HG02759 (cell line): ENCODE measurements at regions not wholly inside any gene's neighbourhood (a gene's known extent, or its start where the extent isn't known, plus 50 kb on each side); places are given as distances from the start of the nearest gene placed in this dataset.
"Not testable (repeated sequence)": the region's sequence is repeated elsewhere in the genome, so short reads cannot be mapped to it uniquely, and the experiment has no call there.

Experiments
- ATAC-seq: cut with Tn5 transposase; IDR thresholded peaks from one replicate; pipeline ENCODE4 v1.9.1; 2021; ENCODE audit warnings: mild to moderate bottlenecking, moderate library complexity; ENCODE audit not compliant: unreplicated experiment

DNA sequence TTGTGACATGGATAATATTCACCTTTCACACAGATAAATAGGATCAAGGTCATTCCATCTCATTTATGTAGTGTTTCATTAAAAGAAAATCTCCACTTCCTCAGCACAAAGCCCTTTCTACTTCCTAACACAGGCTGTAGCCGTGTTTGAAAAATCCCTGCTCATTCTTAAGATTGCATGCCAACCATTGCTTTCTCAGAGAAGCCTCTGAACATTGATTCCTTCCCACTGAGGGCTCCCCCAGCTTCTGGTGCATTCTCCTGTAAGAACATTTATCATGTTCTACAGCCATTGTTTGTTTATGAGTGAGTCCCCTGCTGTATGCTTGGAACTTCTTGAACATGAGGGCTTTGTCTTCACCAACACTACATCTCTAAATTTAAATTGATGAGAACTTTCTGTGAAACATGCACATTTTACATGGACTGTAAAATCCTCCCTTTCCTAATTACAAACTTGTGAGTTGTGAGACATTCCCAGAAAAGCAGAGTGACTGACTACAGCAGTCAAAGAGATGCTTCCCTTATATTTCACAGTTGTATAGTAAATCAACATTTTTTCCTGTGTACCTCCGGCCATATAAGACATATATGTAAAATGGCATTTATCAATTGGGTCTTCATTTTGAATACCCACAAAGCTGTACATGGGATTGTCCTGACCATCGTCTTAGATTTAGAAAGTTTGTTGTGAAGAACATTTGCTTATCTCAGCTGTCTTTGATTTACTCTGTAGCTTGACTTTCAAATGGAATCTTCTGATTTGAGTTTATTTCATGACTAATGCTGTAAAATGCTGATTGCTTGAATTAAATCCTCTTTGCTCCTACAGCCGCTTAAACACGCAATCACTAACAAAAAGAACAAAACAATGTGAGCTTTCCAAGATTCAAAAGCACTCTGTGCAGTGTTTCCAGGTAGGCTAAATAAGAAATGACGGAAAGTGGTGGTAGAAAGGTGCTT lies 600.5 kb upstream of the SLIT2 start:
- no peak for ATAC-seq

GRCh38 chr4:19645589-19645988 lies 606.1 kb upstream of the SLIT2 start:
- ATAC-seq = no peak

DNA sequence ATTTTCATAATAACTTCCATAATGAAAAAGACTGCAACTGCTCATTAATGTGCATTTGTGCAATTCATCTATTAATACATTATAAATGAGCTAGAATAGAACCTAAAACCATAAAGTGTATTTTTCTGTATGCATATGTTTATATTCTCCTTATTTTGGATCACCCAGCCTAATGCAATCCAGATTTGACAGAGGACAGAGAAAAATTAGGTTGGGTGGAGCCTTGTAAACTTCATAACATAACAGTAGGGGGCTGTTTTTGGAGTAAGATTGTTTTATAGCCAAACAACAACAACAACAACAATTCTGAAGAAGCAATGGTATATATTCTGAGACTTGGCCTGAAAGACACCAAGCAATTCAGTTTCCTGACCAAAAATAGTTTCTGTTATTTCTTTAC lies 615.3 kb upstream of the SLIT2 start:
- no peak for ATAC-seq

GRCh38 chr4:19631814-19632213 lies 619.9 kb upstream of the SLIT2 start:
- no peak for ATAC-seq

GRCh38 chr4:19623866-19624265 lies 627.8 kb upstream of the SLIT2 start:
- ATAC-seq = no peak

DNA sequence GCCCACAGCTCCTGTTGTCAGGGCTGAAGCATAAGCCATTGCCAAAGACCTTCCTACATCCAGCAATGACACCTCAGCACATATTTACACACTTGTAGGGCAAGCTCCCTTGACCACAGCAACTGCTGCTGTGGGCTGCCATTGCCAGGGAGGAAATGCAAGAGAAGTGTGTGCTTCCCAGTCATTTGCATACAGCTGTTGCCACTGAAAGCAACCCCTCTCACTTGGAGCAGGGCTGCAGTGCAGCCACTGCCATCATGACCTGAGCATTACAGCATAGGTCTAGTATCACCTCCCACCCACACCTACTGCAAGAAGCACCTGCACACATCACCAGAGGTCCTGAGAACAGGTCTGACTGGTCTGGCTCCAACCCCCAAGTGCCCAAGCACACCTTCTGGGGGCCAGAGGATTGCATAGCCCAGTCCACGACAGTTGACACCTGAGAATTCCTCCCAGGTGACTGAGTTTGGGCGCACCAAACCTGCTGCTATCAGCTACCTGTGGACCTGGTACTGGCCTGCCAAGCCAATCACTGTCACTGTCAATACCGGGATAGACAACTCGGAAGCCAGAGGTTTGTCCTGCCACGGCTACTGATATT lies 636.5 kb upstream of the SLIT2 start:
- ATAC-seq = no peak

DNA sequence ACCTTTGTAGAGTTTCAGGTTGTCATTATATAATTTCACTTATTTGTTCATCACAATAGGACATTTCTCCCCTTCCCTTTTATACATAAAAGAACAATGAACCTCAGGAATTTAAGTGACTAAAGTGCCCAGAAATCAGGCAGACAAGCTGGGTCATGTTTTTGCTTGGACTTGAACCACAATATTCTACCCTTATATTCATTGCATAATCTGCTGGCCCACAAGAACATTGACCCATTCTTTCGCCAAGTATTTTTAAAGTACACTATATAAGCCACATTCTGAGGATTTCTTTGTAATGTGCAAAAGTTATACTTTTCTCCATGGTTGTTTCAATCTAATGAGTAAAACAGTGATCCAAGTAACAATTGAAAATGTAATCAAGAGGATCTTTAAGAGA lies 637.5 kb upstream of the SLIT2 start:
- ATAC-seq = no peak

DNA sequence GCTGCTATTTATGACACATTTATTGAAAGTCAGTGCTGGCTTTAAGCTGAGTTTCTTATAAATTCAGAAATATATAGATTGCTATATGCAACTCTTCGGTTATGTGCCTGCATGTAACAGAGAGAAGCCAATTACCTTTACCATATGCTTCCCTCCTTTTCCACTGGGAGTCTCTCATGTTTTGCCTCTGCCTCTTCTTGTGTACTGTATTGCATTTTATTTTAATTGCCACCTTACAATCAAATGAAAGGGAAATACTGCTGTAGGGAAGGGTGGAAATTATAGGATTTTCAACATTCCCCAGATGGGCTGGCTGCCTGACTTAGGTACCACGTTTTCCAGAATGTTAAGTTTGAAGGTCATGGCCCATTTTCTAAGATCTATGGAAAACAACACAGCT lies 655.4 kb upstream of the SLIT2 start:
- ATAC-seq = no peak

DNA sequence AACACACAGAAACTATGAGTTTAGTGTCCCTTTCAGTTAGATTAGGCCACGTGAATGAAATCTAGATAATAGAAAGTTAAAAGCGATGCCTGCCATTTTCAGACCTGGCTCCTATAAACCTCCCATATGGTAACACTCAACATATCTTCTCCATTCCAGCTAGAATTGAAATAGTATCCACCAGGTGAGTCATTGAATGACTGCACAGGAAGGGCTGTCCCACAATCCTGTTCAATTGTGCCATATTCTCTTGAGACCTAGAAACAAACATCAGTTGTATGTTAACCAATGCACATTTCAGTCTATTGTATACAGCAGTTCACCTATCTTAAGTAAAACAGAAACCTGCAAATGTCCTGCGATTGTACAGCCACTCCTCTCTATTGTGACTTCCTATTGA lies 659.3 kb upstream of the SLIT2 start:
- no peak for ATAC-seq

DNA sequence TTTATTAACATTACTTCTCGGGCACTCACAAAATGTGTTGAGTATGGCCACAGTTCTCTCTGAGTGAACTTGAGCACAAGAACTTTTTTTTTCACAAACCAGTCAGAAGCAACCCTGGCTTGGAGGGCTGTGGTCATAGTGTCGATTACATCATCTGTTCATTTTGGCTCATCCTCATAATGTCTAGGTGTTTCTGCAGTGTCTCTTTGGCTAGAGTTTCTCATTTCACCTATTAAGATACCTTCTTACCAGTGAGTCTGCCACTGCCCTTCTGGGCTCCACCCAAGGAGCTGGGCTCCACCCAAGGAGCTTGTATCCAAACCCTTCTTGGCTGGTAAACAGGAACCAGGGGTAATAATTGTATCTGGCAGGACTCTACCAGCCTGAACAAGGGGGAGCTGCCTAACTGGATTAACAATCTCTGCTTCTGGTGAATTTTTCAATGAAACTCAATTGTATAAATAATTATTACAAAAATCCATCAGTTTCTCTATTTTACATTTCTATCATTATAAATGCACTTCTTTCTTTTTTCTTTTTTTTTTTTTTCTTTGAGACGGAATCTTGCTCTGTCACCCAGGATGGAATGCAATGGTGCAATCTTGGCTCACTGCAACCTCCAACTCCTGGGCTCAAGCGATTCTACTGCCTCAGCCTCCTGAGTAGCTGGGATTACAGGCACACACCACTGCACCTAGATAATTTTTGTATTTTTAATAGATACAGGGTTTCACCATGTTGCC lies 667.7 kb upstream of the SLIT2 start:
- no peak for ATAC-seq

- ATAC-seq = no peak
These were observed 671.6 kb upstream of the SLIT2 start for GRCh38 chr4:19580095-19580494.

GRCh38 chr4:19579608-19580007 lies 672.1 kb upstream of the SLIT2 start:
- no peak for ATAC-seq

- ATAC-seq = no peak
These were observed 674.6 kb upstream of the SLIT2 start for GRCh38 chr4:19577097-19577496.

DNA sequence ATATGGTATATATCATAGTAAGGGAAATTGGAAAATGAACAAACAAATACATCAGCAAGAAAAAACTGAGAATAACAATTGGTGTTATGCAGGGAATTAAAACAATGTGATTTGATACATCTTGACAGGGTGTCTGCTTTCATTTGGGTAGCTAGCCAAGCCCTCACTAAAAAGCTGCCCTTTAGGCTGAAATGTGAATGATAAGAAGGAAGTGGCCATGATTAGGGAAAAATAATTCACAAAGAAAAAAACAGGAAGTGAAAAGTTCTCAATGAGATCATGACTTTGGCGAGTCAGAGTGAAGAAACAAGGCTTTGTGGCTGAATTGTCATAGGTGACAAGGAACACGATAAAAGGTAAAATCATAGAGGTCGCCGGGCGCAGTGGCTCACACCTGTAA lies 675.8 kb upstream of the SLIT2 start:
- no peak for ATAC-seq

DNA sequence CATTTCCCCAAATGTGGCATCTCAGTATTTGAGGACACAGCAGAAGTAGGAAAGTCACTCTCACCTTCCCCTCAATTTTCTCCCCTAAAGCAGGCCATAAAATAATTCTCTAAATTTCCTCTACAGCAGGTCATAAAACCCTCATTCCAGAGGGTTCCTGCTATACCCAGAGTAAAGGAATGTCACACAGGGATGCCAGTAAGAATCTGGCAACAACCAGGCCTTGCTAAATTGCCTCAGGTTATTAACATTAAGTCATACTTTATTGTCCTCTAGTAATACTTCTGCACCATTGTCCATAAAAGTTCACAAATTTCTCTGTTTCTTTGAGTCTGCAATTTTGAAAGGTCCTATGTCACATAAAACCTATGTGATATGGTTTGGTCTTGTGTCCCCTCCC lies 685.7 kb upstream of the SLIT2 start:
- ATAC-seq = no peak

GRCh38 chr4:19562456-19562855 lies 689.2 kb upstream of the SLIT2 start:
- no peak for ATAC-seq

DNA sequence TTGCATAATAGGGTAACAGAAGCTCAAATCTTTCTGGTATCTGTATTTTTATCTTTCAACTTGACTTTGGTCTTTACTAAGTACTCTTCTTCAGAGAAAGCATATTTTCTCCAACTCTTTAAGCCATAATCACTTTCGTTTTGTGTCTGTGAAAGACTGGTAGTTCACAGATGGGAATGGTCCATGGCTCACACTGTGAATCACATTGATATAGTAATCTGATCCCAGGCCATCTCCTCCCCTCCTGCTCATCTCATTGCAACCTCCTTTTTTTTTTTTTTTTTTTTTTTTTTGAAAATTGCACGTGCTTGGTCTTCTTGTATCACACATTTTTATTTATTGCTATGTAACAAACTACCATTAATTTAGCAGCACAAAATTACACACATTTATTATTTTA lies 694.5 kb upstream of the SLIT2 start:
- no peak for ATAC-seq

DNA sequence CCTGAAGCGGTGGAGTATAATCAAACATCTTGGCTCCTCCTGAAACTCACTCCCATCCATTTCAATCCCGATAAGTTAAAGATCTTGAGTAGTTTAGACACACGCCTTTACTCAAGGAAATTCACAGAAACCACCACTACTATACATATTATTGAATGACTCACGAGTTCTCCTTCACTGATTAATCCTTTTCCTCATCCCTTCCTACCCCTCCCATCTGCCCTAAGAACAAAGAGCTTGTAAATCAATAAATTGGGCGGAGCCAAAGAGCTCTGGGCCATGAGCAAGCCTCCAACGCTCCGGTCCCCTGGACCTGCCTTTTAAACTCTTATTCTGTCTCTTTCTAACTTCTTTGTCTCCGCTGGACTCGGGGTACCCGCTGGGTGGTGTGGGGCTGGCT lies 695.4 kb upstream of the SLIT2 start:
- ATAC-seq = not testable (repeated sequence)

- ATAC-seq = no peak
These were observed 704.2 kb upstream of the SLIT2 start for GRCh38 chr4:19547463-19547862.

GRCh38 chr4:19544446-19545125 lies 707.1 kb upstream of the SLIT2 start:
- ATAC-seq = no peak

GRCh38 chr4:19540859-19541540 lies 710.7 kb upstream of the SLIT2 start:
- no peak for ATAC-seq
